OCI-LY1 (cell line): ENCODE measurements at regions not wholly inside any gene's neighbourhood (a gene's known extent, or its start where the extent isn't known, plus 50 kb on each side); places are given as distances from the start of the nearest gene placed in this dataset.

Experiments
- H2AFZ ChIP-seq: fragments of 200-600 bp; sonication (generic), shearing (Covaris generic); 2 replicates; pipeline ENCODE4 v1.6.0; 2014; ENCODE audit warnings: antibody characterized with exemption, mild to moderate bottlenecking, low read length
- H3F3A ChIP-seq: fragments of 200-600 bp; sonication (generic), shearing (Covaris generic); 2 replicates; pipeline ENCODE4 v1.6.0; 2014; ENCODE audit warnings: mild to moderate bottlenecking, antibody characterized with exemption, low read length, moderate library complexity; ENCODE audit not compliant: insufficient read depth
- H3K27ac ChIP-seq: fragments of 200-600 bp; sonication (generic); 2 replicates; pipeline ENCODE4 v1.5.1; 2014; ENCODE audit warnings: low read length, mixed run types, mild to moderate bottlenecking, low read depth; ENCODE audit not compliant: poor library complexity, severe bottlenecking
- H3K27me3 ChIP-seq: fragments of 200-600 bp; sonication (generic); 2 replicates; pipeline ENCODE4 v1.6.0; 2014; ENCODE audit warnings: antibody characterized with exemption, mild to moderate bottlenecking, low read length, moderate library complexity; ENCODE audit not compliant: insufficient read depth
- H3K36me3 ChIP-seq: fragments of 200-600 bp; sonication (generic); 2 replicates; pipeline ENCODE4 v1.6.1; 2014; ENCODE audit warnings: mild to moderate bottlenecking, antibody characterized with exemption, low read length, moderate library complexity, mixed read lengths; ENCODE audit not compliant: insufficient read depth
- H3K4me1 ChIP-seq: fragments of 200-600 bp; sonication (generic); 2 replicates; pipeline ENCODE4 v1.5.1; 2014; ENCODE audit warnings: mild to moderate bottlenecking, low read length, moderate library complexity; ENCODE audit not compliant: insufficient read depth, severe bottlenecking
- H3K4me2 ChIP-seq: fragments of 200-600 bp; sonication (generic), shearing (Covaris generic); 2 replicates; pipeline ENCODE4 v1.6.1; 2014; ENCODE audit warnings: low read length
- H3K4me3 ChIP-seq: fragments of 200-600 bp; sonication (generic); 2 replicates; pipeline ENCODE4 v1.5.1; 2014; ENCODE audit warnings: low read length, low read depth, mild to moderate bottlenecking, mixed read lengths; ENCODE audit not compliant: poor library complexity, severe bottlenecking
- H3K79me2 ChIP-seq: fragments of 200-600 bp; shearing (Covaris generic); 2 replicates; pipeline ENCODE4 v1.6.1; 2016; ENCODE audit warnings: mixed run types, low read length, mixed read lengths; ENCODE audit not compliant: insufficient read depth
- H3K9ac ChIP-seq: fragments of 200-600 bp; sonication (generic), shearing (Covaris generic); 2 replicates; pipeline ENCODE4 v1.6.1; 2014; ENCODE audit warnings: mild to moderate bottlenecking, low read length, mixed read lengths
- H3K9me2 ChIP-seq: fragments of 200-600 bp; sonication (generic), shearing (Covaris generic); 2 replicates; pipeline ENCODE4 v1.6.1; 2014; ENCODE audit warnings: low read depth, mild to moderate bottlenecking, low read length, mixed read lengths
- H3K9me3 ChIP-seq: fragments of 200-600 bp; shearing (Covaris generic); 2 replicates; pipeline ENCODE4 v1.6.1; 2014; ENCODE audit warnings: low read length, mixed read lengths
- H4K20me1 ChIP-seq: fragments of 200-600 bp; sonication (generic), shearing (Covaris generic); 2 replicates; pipeline ENCODE4 v1.6.0; 2016; ENCODE audit warnings: mild to moderate bottlenecking, low read length; ENCODE audit not compliant: insufficient read depth
- CTCF ChIP-seq: fragments of 200-600 bp; sonication (generic), shearing (Covaris generic); IDR thresholded peaks from 2 replicates; pipeline ENCODE4 v1.5.1; 2017; ENCODE audit warnings: mild to moderate bottlenecking, antibody characterized with exemption, low read length, moderate library complexity, mixed read lengths
- EZH2 ChIP-seq: fragments of 200-600 bp; sonication (generic), shearing (Covaris generic); IDR thresholded peaks from 2 replicates; pipeline ENCODE4 v1.8.0; 2017; ENCODE audit warnings: borderline replicate concordance, mixed run types, mild to moderate bottlenecking, antibody characterized with exemption, low read length, moderate library complexity, mixed read lengths

GRCh38 chr4:117328333-117328732, 243.0 kb upstream of the TRAM1L1 start:
- Histone ChIP-seq H2AFZ (no peak overlapping the region), H3K27ac (no peak overlapping the region), H3K9me2 (no peaks in the 10 kb centered on the region), H3K9ac (no peak overlapping the region), H3K4me2 (no peak overlapping the region), H3K4me1 (no peaks in the 10 kb centered on the region), H3K9me3 (no peaks in the 10 kb centered on the region), H4K20me1 (no peaks in the 10 kb centered on the region), H3K4me3 (no peak overlapping the region), H3F3A (no peaks in the 10 kb centered on the region), H3K79me2 (no peaks in the 10 kb centered on the region), H3K36me3 (no peaks in the 10 kb centered on the region), H3K27me3 (no peaks in the 10 kb centered on the region)
- TF ChIP-seq EZH2 (no peak), CTCF (no peak)

DNA sequence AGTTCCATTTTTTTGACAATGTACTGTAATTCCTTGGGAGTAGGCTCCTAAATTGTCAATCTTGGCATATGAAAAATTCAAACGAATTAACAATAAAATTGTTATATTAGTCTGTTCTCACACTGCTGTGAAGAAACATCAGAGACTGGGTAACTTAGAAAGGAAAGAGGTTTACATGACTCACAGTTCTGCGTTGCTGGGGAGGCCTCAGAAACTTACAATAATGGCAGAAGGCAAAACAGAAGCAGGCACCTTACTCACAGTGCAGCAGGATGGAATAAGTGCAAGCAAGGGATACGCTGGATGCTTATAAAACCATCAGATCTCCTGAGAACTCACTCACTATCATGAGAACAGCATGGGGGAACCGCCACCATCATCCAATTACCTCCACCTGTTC, 246.4 kb upstream of the TRAM1L1 start:
- Histone ChIP-seq H3K4me2 (no peak overlapping the region), H3K9me3 (no peaks in the 10 kb centered on the region), H3K27ac (no peak overlapping the region), H3K9me2 (no peaks in the 10 kb centered on the region), H3K27me3 (no peaks in the 10 kb centered on the region), H3K4me1 (no peaks in the 10 kb centered on the region), H3K79me2 (no peaks in the 10 kb centered on the region), H2AFZ (no peak overlapping the region), H4K20me1 (no peaks in the 10 kb centered on the region), H3K4me3 (no peak overlapping the region), H3F3A (no peaks in the 10 kb centered on the region), H3K9ac (no peak overlapping the region), H3K36me3 (no peaks in the 10 kb centered on the region)
- TF ChIP-seq CTCF (no peak), EZH2 (no peak)

DNA sequence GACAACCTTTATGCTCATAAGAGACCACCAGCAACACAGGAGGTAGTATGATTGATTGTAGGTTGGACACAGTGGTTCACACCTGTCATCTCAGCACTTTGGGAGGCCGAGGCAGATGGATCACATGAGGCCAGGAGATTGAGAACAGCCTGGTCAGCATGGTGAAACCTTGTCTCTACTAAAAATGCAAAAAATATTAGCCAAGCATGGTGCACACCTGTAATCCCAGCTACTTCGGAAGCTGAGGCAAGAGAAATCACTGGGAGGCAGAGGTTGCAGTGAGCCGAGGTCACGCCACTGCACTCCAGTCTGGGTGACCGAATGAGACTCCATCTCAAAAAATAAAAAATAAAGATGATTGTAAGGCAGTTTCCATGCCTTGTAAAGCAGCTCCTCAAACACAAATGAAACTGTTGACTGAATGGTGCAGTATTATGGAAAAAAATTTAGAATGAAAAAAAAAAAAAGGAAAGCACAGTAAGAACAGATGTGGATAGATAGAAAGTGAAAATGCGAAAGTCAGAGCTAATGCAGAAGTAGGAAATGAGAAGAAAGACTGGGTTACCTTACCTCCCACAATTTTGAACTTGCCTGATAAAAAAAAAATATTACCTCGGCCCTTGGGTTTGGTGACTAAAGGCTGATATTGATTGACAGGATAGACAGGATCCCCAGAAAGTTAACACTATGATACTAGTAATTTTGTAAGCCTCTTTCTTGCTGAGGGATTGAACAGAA, 249.2 kb upstream of the TRAM1L1 start:
- Histone ChIP-seq H3K4me2 (no peak overlapping the region), H4K20me1 (no peaks in the 10 kb centered on the region), H3K9me2 (no peaks in the 10 kb centered on the region), H3K9me3 (no peaks in the 10 kb centered on the region), H3K4me3 (no peak overlapping the region), H3K27me3 (no peaks in the 10 kb centered on the region), H3K79me2 (no peaks in the 10 kb centered on the region), H3K4me1 (no peaks in the 10 kb centered on the region), H3K36me3 (no peaks in the 10 kb centered on the region), H3K27ac (no peak overlapping the region), H2AFZ (no peak overlapping the region), H3F3A (no peaks in the 10 kb centered on the region), H3K9ac (no peak overlapping the region)
- TF ChIP-seq CTCF, result no peak
- TF ChIP-seq EZH2, result no peak
